COLO668 (cell line): ENCODE measurements at regions not wholly inside any gene's neighbourhood (a gene's known extent, or its start where the extent isn't known, plus 50 kb on each side); places are given as distances from the start of the nearest gene placed in this dataset.

Source experiments
- DNase-seq: peaks from one replicate; lab custom pipeline; 2025; ENCODE audit not compliant: unreplicated experiment; lab: John Stamatoyannopoulos, UW

- DNase-seq, result no peak
Observed at GRCh38 chrX:20397587-20397986, 130.9 kb upstream of the RPS6KA3 start.

- DNase-seq, result no peak
Observed at GRCh38 chrX:20394451-20394850, 127.7 kb upstream of the RPS6KA3 start.

GRCh38 chrX:20393944-20394343 lies 127.2 kb upstream of the RPS6KA3 start:
- DNase-seq, result no peak

- DNase-seq, result no peak
Observed at GRCh38 chrX:20388594-20388993, 121.9 kb upstream of the RPS6KA3 start.

GRCh38 chrX:20383477-20383876 lies 116.8 kb upstream of the RPS6KA3 start:
- peak; percentile 16 for DNase-seq

GRCh38 chrX:20382518-20383297 lies 116.0 kb upstream of the RPS6KA3 start:
- peak; percentile 18 for DNase-seq

GRCh38 chrX:20382082-20382481 lies 115.4 kb upstream of the RPS6KA3 start:
- DNase-seq, result no peak

GRCh38 chrX:20378233-20378920 lies 111.7 kb upstream of the RPS6KA3 start:
- peak; percentile 37 for DNase-seq

- peak; percentile 7 for DNase-seq
Observed at GRCh38 chrX:20374900-20375438, 108.3 kb upstream of the RPS6KA3 start.

GRCh38 chrX:20374450-20374849 lies 107.7 kb upstream of the RPS6KA3 start:
- no peak for DNase-seq

- DNase-seq, result no peak
Observed at GRCh38 chrX:20373063-20373462, 106.4 kb upstream of the RPS6KA3 start.

- no peak for DNase-seq
Observed at GRCh38 chrX:20372533-20372932, 105.8 kb upstream of the RPS6KA3 start.

GRCh38 chrX:20369468-20369867 lies 102.8 kb upstream of the RPS6KA3 start:
- DNase-seq, result no peak

GRCh38 chrX:20364238-20364637 lies 97.5 kb upstream of the RPS6KA3 start:
- DNase-seq, result no peak

GRCh38 chrX:20363275-20363674 lies 96.6 kb upstream of the RPS6KA3 start:
- no peak for DNase-seq

GRCh38 chrX:20362268-20363267 lies 95.9 kb upstream of the RPS6KA3 start:
- DNase-seq, result peak; percentile 68

- peak; percentile 18 for DNase-seq
Observed at GRCh38 chrX:20361890-20362262, 95.2 kb upstream of the RPS6KA3 start.

- peak; percentile 18 for DNase-seq
Observed at GRCh38 chrX:20361081-20361889, 94.6 kb upstream of the RPS6KA3 start.

- DNase-seq, result no peak
Observed at GRCh38 chrX:20355187-20355586, 88.5 kb upstream of the RPS6KA3 start.

- DNase-seq, result no peak
Observed at GRCh38 chrX:20354505-20354904, 87.8 kb upstream of the RPS6KA3 start.
